Sigmoid colon (tissue), 6 donors: ENCODE measurements at regions not wholly inside any gene's neighbourhood (a gene's known extent, or its start where the extent isn't known, plus 50 kb on each side); places are given as distances from the start of the nearest gene placed in this dataset.

Source experiments
- DNase-seq: peaks from one replicate; pipeline ENCODE4 v3.0.0-alpha.2; 2019
- H3K27ac ChIP-seq, 4 donors: fragments of 200-600 bp; sonication (generic); one replicate each; pipeline ENCODE4 v1.5.1; 2016 to 2019; ENCODE audit warnings: mild to moderate bottlenecking in 1 of 4
- H3K27me3 ChIP-seq, 3 donors: fragments of 200-600 bp; sonication (generic); one replicate each; pipeline ENCODE4 v1.5.1; 2019; ENCODE audit warnings: mild to moderate bottlenecking in 1 of 3
- H3K36me3 ChIP-seq, 4 donors: fragments of 200-600 bp; sonication (generic); one replicate each; pipeline ENCODE4 v1.5.1; 2016 to 2019
- H3K4me1 ChIP-seq, 4 donors: fragments of 200-600 bp; sonication (generic); one replicate each; pipeline ENCODE4 v1.5.1; 2017 to 2019
- H3K4me3 ChIP-seq, 4 donors: fragments of 200-600 bp; sonication (generic); one replicate each; pipeline ENCODE4 v1.5.1; 2017 to 2019; ENCODE audit warnings: mild to moderate bottlenecking in 2 of 4, moderate library complexity in 1 of 4
- H3K9me3 ChIP-seq, 4 donors: fragments of 200-600 bp in 3 of 4; sonication (generic) in 3 of 4; one replicate each; pipeline versions ENCODE4 v1.5.1 to v1.6.1; 2013 to 2019
- CTCF ChIP-seq, 4 experiments: fragments of 450-650 bp in 3 of 4; fragments of 200-600 bp in 1 of 4; IDR thresholded peaks; one replicate each; pipeline ENCODE4 v1.5.1; 2016 to 2019; ENCODE audit warnings: antibody characterized with exemption in 4 of 4, mild to moderate bottlenecking in 3 of 4, moderate library complexity in 2 of 4
- EP300 ChIP-seq, 4 donors: sonication (generic); formaldehyde crosslinking; IDR thresholded peaks; one replicate each; pipeline ENCODE4 v1.6.1; 2017; ENCODE audit warnings: antibody characterized with exemption in 4 of 4
- POLR2A ChIP-seq, 2 donors: fragments of 450-650 bp; IDR thresholded peaks; one replicate each; pipeline ENCODE4 v1.6.1; 2016; ENCODE audit warnings: antibody characterized with exemption in 2 of 2, mild to moderate bottlenecking in 2 of 2, moderate library complexity in 2 of 2
- POLR2AphosphoS5 ChIP-seq, 4 donors: sonication (generic); formaldehyde crosslinking; IDR thresholded peaks; one replicate each; pipeline ENCODE4 v1.6.1; 2017; ENCODE audit warnings: antibody characterized with exemption in 4 of 4
- WGBS, 2 donors: extraction: QIAGEN DNeasy Blood & Tissue Kit; methylation state at CpG; one replicate each; pipeline ENCODE4 v1.1.7; 2013; 5-methylcytosine and 5-hydroxymethylcytosine counted together
- intact Hi-C: fragments of 100-400 bp; cut with DNase I; formaldehyde crosslinking; loops from one replicate; pipeline ENCODE4 v1.15.1; 2023
- donor health status: healthy with polysubstance abuse.
- donor health status: healthy.

- intact Hi-C loops = no loop called here
- 91 to 92% methylated on average over 1 of the region's 1 CpG for WGBS, 2 donors
- Histone ChIP-seq H3K4me3 (no peak overlapping the region), H3K27ac (no peak overlapping the region), H3K36me3 (no peaks in the 10 kb centered on the region), H3K9me3 (no peaks in the 10 kb centered on the region), H3K27me3 (no peaks in the 10 kb centered on the region), H3K4me1 (no peaks in the 10 kb centered on the region)
- DNase-seq = no peak
- TF ChIP-seq EP300 (IDR thresholded peaks at IDR 0.05) = no peak
- no peak for TF ChIP-seq POLR2AphosphoS5 (IDR thresholded peaks at IDR 0.05)
- no peak for TF ChIP-seq CTCF (IDR thresholded peaks at IDR 0.05)
- no peak for TF ChIP-seq POLR2A (IDR thresholded peaks at IDR 0.05)
These were observed 409.6 kb upstream of the EPHA7 start for GRCh38 chr6:93829009-93829408.

GRCh38 chr6:93828553-93828952 lies 409.2 kb upstream of the EPHA7 start:
- Histone ChIP-seq H3K27me3 (no peaks in the 10 kb centered on the region), H3K27ac (no peak overlapping the region), H3K4me3 (no peak overlapping the region), H3K9me3 (no peaks in the 10 kb centered on the region), H3K36me3 (no peaks in the 10 kb centered on the region), H3K4me1 (no peaks in the 10 kb centered on the region)
- 85 to 95% methylated on average over 2 of the region's 2 CpGs for WGBS, 2 donors
- intact Hi-C loops = no loop called here
- DNase-seq = no peak
- TF ChIP-seq POLR2AphosphoS5 (IDR thresholded peaks at IDR 0.05) (no peak), EP300 (IDR thresholded peaks at IDR 0.05) (no peak), POLR2A (IDR thresholded peaks at IDR 0.05) (no peak), CTCF (IDR thresholded peaks at IDR 0.05) (no peak)

GRCh38 chr6:93827728-93828127 lies 408.4 kb upstream of the EPHA7 start:
- no peak for TF ChIP-seq CTCF (IDR thresholded peaks at IDR 0.05)
- TF ChIP-seq POLR2AphosphoS5 (IDR thresholded peaks at IDR 0.05) = no peak
- TF ChIP-seq EP300 (IDR thresholded peaks at IDR 0.05) = no peak
- TF ChIP-seq POLR2A (IDR thresholded peaks at IDR 0.05) = no peak
- intact Hi-C loops = no loop called here

GRCh38 chr6:93825950-93826349 lies 406.6 kb upstream of the EPHA7 start:
- TF ChIP-seq POLR2A (IDR thresholded peaks at IDR 0.05) = no peak
- TF ChIP-seq POLR2AphosphoS5 (IDR thresholded peaks at IDR 0.05) = no peak
- TF ChIP-seq CTCF (IDR thresholded peaks at IDR 0.05) = no peak
- TF ChIP-seq EP300 (IDR thresholded peaks at IDR 0.05) = no peak

More at GRCh38 chr6:93827728-93828127, 408.4 kb upstream of the EPHA7 start:
- DNase-seq = no peak
- no peak overlapping the region for H3K27ac ChIP-seq
- no peaks in the 10 kb centered on the region for H3K4me1 ChIP-seq
- WGBS, 2 donors = 87 to 93% methylated on average over 1 of the region's 1 CpG
- H3K36me3 ChIP-seq = no peaks in the 10 kb centered on the region
- no peak overlapping the region for H3K4me3 ChIP-seq
- no peaks in the 10 kb centered on the region for H3K9me3 ChIP-seq
- H3K27me3 ChIP-seq = no peaks in the 10 kb centered on the region

GRCh38 chr6:93823489-93823888 lies 404.1 kb upstream of the EPHA7 start:
- Histone ChIP-seq H3K27ac (no peak overlapping the region), H3K4me3 (no peak overlapping the region), H3K36me3 (no peaks in the 10 kb centered on the region), H3K27me3 (no peaks in the 10 kb centered on the region), H3K9me3 (no peaks in the 10 kb centered on the region), H3K4me1 (no peaks in the 10 kb centered on the region)
- no peak for DNase-seq
- TF ChIP-seq EP300 (IDR thresholded peaks at IDR 0.05) (no peak), POLR2AphosphoS5 (IDR thresholded peaks at IDR 0.05) (no peak), POLR2A (IDR thresholded peaks at IDR 0.05) (no peak), CTCF (IDR thresholded peaks at IDR 0.05) (no peak)
- intact Hi-C loops = no loop called here
- WGBS, 2 donors = 97 to 98% methylated on average over 4 of the region's 4 CpGs

More at GRCh38 chr6:93825950-93826349, 406.6 kb upstream of the EPHA7 start:
- no peaks in the 10 kb centered on the region for H3K36me3 ChIP-seq
- no peaks in the 10 kb centered on the region for H3K9me3 ChIP-seq
- no peaks in the 10 kb centered on the region for H3K27me3 ChIP-seq
- H3K4me1 ChIP-seq = no peaks in the 10 kb centered on the region
- DNase-seq = no peak
- H3K4me3 ChIP-seq = no peak overlapping the region
- H3K27ac ChIP-seq = no peak overlapping the region
- intact Hi-C loops = no loop called here
